IPS-NIHi7 (cell line): ENCODE measurements at regions not wholly inside any gene's neighbourhood (a gene's known extent, or its start where the extent isn't known, plus 50 kb on each side); places are given as distances from the start of the nearest gene placed in this dataset.
A peak's percentile ranks its signal among the peaks of the same experiment; 100 is the strongest.
"Not testable (repeated sequence)": the region's sequence is repeated elsewhere in the genome, so short reads cannot be mapped to it uniquely, and the experiment has no call there.

ENCODE experiments used
- DNase-seq: peaks from one replicate; pipeline ENCODE4 v3.0.0; 2012; ENCODE audit warnings: mixed read lengths; ENCODE audit errors: extremely low spot score

- DNase-seq: no peak
Measured at GRCh38 chr11:114938799-114939198, 260.5 kb downstream of the NXPE2 start.

DNA sequence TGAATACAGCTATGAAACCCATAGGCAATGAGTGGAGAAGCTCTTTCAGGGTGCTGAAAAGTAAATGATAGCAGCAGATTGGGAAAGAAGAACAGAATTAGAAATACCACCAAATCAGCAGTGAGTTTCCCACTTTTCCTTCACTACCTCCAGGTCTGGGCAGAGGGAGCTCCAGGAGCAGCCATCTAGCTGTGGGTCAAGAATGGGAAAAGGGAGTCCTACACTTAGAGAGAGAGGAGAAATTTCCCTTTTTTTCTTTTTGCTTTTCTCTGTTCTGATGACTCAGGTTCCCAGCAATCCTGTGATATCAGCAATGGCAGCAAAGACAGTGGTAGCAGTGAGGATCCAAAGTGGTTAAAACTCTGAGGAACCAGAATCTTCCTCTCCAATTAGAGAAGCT, 263.9 kb downstream of the NXPE2 start:
- peak; percentile 51 for DNase-seq

DNA sequence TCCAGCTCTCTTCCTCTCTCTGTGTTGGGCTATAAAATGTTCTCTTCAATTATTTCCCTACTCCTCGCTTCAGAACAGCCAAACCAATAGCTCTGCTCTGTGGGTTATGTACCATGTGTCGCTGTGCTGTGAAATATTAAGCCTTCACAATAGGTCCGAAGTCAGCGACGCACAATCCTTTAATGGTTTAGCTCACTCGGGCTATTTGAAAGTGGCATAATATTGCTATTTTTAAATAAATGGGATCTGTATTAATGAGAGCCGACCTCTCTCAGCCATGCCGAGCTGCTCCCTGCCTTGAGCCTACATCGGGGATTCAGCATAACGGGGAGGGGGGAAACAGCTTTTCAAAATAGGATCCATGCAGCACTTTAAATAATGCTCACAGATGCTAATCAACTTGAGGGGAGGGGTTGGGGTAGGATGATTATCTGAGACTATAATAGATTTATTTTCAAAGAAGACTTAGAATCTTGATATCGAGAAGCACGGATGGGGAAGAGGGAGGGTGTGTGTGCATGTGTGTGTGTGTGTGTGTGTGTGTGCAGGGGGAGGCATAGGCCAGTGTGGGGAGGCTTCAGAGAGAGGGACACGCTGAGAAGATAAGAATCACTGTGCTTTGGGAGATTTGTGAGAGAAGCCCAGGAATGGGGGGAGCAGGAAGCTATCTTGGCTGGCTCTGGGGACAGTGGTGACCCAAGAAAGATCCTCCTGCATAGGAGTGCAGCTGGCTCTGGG, 271.5 kb downstream of the NXPE2 start:
- no peak for DNase-seq

GRCh38 chr11:114953039-114953438, 274.7 kb downstream of the NXPE2 start:
- peak; percentile 75 for DNase-seq

GRCh38 chr11:114955923-114956322, 277.6 kb downstream of the NXPE2 start:
- no peak for DNase-seq

GRCh38 chr11:114956566-114956965, 278.2 kb downstream of the NXPE2 start:
- DNase-seq: no peak

GRCh38 chr11:114959953-114960505, 281.7 kb downstream of the NXPE2 start:
- no peak for DNase-seq

GRCh38 chr11:114960819-114961218, 282.5 kb downstream of the NXPE2 start:
- DNase-seq: not testable (repeated sequence)

DNA sequence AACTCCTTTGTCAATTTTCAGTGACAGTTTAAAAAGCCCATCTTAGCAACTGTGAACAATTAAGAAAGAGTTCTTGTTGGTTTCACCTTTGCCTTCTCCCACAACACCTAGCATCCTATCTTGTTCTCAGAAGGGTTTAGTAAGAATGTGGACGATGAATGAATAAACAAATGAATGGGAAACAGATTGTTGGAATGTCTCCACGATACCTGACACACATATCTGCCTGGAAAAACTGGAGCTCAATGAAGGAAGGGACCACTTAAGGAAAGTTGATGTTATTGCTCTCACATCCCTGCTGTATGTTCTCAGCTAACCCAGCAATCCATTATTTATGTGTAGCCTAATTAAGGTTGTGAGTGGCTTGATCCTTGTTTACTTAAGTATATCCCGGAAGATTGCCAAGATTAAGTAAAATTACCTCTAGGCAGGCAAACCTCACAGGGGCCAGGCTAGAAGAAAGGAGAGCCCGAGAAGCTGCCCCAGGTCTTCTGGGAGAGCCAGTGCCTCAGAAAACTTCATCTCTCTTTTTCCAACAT, 286.4 kb downstream of the NXPE2 start:
- no peak for DNase-seq

- no peak for DNase-seq
Measured at GRCh38 chr11:114970927-114971645, 292.8 kb downstream of the NXPE2 start.

GRCh38 chr11:114972105-114972504, 293.8 kb downstream of the NXPE2 start:
- DNase-seq: no peak

DNA sequence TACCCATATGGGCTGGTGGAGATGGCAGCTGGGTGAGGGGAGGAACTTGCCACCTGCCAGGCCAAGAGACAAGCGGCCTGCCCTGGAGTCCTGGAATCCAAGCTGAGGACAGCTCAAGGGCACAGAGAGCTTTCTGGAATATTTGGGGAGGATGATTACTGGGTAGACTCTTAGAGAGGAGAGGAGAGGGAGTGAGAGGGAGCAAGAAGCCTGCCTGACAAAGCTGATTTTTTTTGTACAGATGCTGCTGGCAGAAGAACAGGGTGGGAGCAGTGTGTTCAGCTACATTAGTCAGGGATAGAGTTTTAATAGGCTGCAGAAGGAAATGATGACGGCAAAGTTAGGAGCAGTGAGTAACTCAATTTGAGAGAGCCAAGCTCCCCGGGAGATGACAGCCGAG, 299.3 kb downstream of the NXPE2 start:
- no peak for DNase-seq

- no peak for DNase-seq
Measured at GRCh38 chr11:114982141-114982540, 303.8 kb downstream of the NXPE2 start.

DNA sequence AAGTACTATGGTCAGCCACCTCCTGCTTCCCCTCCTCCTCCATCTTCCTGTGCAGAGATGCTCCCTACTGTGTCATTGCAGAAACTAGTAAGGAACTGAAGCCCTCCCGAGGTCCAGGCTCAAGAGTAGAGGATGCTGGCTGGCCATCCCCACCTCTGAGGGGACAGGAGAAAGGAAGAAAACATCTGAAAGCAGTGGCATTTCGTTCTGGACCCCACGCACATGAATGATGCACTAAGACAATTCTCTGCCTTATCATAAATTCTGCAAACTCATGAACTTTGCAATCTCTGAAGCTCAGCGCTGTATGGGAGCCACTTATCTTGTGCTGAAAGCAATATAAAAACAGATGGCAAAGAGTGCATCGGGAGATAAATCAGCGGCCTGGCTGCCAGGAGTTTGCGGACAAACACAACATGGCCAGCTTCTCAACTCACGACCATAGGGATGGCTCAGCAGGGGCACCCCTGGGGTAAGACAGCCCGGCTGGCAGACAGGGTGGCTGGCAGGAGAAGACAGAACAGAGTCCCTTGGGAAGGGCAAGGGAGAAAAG, 306.4 kb downstream of the NXPE2 start:
- no peak for DNase-seq

GRCh38 chr11:114986365-114986764, 308.0 kb downstream of the NXPE2 start:
- no peak for DNase-seq

DNA sequence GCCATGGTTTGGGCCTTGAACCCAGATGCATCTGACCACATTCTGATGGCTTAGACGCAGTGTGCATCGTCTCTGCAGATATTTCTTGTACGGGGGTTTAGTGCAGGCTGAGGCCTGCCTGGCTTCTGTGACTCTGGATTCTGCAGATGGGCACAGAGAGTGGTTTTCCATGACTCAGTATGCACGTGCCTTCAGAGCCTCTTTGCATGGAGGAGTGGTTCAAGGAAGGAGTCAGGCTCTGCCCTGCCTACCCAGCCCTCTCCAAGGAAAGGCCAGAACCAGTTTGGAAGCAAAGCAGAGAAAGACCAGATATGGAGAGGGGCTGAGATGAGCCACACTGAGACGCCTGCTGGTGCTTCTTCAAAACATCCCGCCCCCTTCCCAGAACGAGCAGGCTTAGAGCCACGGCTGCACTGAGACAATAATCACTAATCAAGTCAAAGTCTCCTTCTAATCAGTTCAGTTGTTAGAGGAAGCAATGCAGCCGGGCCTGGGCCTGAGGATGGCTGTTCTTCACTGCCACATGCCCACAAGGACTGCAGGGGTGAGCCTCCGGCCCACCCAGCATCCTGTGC, 308.9 kb downstream of the NXPE2 start:
- DNase-seq: peak; percentile 33

GRCh38 chr11:114988644-114989043, 310.3 kb downstream of the NXPE2 start:
- no peak for DNase-seq

DNA sequence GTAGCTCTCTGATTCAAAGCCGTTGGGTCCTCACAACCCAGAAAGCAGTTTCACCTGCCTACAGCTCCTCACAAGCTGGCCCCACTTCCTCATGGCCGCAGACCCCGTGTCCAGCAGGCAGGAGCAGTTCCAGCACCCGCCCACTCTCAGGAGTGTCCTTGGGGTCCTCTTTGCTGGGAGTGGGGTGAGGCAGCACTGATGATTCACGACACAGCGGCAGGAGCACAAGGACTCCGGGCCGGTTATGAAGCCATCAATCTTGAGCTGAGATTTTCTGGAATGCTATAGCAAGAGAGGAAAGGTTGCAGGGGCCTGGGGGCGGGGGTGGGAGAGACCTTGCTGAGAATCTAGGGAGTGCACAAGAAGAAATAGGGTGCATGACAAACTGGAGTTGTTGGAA, 311.2 kb downstream of the NXPE2 start:
- DNase-seq: no peak

DNA sequence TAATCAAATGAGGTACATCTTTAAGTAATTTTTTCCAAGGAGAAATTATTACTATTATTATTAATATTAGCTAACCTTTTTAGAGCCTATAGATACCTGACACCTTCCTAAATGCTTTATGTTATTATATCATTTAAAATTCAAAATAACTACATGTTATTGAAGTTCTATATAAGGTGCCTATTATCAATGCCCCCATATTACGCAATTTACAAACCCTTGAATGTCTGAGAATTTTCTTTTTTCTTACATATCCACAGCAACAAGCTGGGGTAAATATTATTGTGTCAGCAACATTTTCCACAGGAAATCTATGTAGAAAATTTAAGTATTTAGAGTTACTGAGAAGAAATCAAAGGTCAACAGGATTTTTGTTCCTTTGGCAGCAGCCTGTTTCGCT, 327.3 kb downstream of the NXPE2 start:
- DNase-seq: no peak

- no peak for DNase-seq
Measured at GRCh38 chr11:115007851-115008250, 329.5 kb downstream of the NXPE2 start.

GRCh38 chr11:115008799-115009198, 330.5 kb downstream of the NXPE2 start:
- no peak for DNase-seq

- DNase-seq: no peak
Measured at GRCh38 chr11:115017529-115017928, 339.2 kb downstream of the NXPE2 start.
